Hematopoietic multipotent progenitor cell treated with erythropoietin and hydrocortisone succinate and interleukin-3 and kit ligand, for 17 days (in vitro differentiated cells): ENCODE measurements at regions not wholly inside any gene's neighbourhood (a gene's known extent, or its start where the extent isn't known, plus 50 kb on each side); places are given as distances from the start of the nearest gene placed in this dataset.

Experiments
- DNase-seq: peaks from one replicate; pipeline ENCODE4 v3.0.0-alpha.2; 2015; ENCODE audit warnings: low spot score

GRCh38 chr6:14695579-14695978 is 550.3 kb upstream of the JARID2 start:
- DNase-seq, result no peak

- DNase-seq, result no peak
Observed at GRCh38 chr6:14696367-14696766, 549.5 kb upstream of the JARID2 start.

DNA sequence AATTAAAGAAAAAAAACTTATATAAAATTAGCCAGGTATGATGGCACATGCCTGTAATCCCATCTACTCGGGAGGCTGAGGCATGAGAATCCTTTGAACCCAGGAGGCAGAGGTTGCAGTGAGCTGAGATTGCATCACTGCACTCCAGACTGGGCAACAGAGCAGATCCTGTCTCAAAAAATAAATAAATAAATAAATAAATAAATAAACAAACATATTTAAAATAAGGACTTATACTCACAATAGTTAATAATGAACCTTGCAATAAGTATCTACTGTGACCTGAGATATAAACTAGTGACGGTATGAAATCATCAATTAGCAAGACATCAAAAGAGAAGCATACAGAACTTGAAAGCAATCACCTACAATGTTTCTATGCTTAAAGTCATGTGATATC is 548.4 kb upstream of the JARID2 start:
- DNase-seq, result no peak

DNA sequence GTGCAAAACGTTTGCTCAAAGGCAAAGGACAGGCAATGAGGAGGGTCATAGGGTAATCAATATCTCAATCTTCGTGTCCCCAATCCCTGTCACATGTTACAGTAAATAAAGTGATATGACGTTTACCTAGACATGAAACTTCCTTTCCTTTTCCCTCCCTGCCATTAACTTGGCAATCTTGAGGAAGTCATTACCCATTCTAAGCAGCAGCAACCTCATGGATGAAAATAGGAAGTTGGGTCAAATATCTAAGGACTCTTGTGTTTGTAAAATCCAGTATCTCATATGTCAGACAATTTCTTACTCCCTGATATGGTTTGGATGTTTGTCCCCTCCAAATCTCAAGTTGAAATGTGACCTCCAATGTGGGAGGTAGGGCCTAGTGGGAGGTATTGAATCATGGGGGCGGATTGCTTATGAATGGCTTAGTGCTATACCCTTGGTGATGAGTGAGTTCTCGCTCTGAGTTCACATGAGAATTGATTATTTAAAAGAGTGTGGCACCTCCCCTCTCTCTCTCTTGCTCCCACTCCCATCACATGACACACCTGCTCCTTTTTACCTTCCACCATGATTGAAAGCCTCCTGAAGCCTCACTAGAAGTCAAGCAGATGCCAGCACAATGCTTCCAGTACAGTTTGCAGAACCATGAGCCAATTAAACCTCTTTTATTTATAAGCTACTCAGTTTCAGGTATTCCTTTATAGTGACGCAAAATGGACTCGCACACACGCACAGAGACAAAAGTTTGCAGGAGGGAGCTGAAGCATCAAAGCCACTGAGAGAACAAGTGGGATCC is 545.9 kb upstream of the JARID2 start:
- no peak for DNase-seq

DNA sequence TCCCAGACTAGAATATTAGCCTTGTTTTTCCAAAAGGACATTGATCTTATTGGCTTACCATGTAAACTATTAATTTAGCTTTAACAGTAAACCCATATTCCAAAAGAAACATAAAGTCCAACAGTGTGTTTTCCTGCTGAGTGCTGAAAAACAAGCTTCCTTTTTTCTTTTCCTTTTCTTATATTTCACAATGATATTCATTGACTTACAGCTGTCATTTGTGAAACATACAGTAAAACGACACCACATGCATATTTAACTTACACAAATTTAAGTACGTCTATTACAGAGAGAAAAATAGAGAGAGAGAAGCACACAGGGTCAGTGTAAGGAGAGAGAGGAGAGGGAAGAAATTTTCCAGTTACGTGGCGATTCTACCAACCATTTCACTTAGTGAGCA is 543.9 kb upstream of the JARID2 start:
- no peak for DNase-seq

GRCh38 chr6:14702678-14703077 is 543.2 kb upstream of the JARID2 start:
- no peak for DNase-seq

DNA sequence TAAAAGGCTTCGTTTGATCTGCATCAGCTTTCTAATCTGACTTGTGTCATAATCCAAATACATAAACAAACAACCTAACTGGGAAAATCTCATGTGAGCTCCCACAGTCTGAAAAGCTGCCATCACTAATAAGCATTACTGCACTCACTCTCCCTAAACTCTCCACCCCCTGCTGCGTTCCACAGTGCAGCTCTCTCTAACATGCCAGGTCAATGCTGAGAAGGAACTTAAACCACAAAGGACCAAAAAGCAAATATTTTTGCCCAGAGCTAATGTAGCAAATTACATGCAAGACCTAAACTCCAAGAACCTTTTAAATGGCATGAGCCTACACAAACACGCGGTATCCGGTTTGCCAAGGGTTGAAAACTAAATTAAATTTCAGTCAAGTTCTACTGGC is 542.3 kb upstream of the JARID2 start:
- no peak for DNase-seq

- DNase-seq, result no peak
Observed at GRCh38 chr6:14704383-14705271, 541.2 kb upstream of the JARID2 start.

- DNase-seq, result no peak
Observed at GRCh38 chr6:14705841-14706377, 540.0 kb upstream of the JARID2 start.

GRCh38 chr6:14706378-14706929 is 539.4 kb upstream of the JARID2 start:
- no peak for DNase-seq

GRCh38 chr6:14707276-14707675 is 538.6 kb upstream of the JARID2 start:
- no peak for DNase-seq

DNA sequence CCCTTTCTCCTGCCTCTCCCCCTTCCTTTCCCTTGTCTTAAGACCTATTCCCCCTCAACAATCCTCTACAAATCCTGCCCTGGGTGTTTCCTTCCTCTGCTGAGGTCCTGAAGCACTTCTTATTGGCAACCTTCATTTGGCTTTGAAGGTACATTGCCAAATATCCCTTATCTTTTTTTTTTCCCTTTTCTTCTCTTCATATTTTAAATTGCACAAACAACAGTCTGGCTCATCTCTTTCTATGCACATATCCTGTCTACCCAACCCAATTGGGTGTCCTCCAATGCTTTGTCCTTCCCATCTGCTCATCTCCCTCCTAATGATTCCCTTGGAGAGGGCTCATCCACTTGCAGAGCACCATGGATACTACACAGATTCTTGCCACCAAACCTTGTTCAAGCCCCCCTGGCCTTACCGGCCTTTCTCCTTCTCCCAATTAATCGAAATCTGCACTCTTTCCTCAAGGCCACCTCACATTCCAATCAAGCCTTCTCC is 537.9 kb upstream of the JARID2 start:
- no peak for DNase-seq

- no peak for DNase-seq
Observed at GRCh38 chr6:14709066-14709670, 536.7 kb upstream of the JARID2 start.

DNA sequence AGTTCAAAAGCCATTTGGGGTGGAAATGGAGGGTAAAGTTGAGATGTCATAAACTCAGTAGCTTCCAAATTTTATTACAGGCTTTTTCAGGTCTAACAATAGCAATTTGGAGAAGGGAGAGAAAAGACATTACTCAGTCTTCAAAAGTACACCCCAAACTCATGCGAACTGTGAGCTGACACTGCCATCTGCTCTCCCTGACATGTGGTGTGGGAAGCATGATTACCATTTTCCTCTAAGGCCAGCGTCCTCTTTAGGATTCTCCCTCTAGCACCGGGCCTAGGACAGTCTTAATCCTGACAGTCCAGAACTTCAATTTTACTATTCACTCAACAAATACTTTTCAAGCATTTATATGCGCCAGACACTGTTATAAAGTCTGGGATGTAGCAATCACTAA is 536.0 kb upstream of the JARID2 start:
- no peak for DNase-seq

DNA sequence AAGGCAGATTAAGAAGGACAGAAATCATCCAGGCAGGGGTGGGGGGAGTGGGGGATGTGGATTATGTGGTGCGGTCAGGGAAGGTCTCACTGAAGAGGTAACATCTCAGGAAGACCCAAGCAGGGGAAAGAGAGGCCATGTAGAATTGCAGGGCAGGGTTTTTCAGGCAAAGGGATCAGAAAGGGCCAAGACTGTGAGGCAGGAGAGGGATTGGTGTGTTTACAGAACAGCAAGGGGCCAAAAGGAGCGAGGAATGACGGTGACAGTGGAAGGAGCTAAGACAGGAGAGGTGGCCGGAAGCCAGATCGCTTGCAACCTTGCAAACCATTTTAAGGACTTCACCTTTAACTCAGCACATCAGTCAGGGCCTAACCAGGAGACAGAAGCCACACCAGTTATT is 535.4 kb upstream of the JARID2 start:
- no peak for DNase-seq

DNA sequence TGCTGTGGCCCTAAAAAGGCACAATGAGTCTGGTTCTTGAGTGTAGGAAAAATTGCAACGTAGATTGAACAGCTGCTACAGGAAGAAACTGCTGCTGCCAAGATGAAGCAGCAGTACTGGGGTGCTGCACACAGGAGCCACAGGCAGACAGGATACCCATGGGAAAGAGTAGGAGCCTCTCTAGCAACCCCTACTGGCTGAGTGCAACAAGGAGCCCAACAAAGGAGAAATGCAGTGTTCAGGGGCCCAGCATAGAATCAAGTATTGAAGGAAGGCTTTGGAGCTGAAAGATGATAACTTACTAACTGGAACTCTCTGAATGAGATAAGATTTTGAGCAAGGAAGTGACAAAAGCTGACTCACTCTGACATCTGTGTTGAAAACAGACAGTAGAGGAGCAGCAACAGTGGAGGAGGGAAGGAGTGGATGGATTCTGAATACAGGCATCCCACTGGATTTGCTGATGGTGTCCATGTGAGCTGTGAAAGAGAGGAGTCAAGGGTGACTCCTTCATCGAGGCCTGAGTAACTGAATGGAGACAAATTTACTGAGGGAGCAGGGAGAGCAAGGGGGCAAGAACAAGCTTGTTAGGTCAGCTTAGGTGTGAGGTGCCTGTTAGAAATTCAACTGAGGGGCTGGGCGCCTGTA is 534.7 kb upstream of the JARID2 start:
- peak; percentile 80 for DNase-seq

GRCh38 chr6:14711704-14712379 is 534.0 kb upstream of the JARID2 start:
- no peak for DNase-seq

DNA sequence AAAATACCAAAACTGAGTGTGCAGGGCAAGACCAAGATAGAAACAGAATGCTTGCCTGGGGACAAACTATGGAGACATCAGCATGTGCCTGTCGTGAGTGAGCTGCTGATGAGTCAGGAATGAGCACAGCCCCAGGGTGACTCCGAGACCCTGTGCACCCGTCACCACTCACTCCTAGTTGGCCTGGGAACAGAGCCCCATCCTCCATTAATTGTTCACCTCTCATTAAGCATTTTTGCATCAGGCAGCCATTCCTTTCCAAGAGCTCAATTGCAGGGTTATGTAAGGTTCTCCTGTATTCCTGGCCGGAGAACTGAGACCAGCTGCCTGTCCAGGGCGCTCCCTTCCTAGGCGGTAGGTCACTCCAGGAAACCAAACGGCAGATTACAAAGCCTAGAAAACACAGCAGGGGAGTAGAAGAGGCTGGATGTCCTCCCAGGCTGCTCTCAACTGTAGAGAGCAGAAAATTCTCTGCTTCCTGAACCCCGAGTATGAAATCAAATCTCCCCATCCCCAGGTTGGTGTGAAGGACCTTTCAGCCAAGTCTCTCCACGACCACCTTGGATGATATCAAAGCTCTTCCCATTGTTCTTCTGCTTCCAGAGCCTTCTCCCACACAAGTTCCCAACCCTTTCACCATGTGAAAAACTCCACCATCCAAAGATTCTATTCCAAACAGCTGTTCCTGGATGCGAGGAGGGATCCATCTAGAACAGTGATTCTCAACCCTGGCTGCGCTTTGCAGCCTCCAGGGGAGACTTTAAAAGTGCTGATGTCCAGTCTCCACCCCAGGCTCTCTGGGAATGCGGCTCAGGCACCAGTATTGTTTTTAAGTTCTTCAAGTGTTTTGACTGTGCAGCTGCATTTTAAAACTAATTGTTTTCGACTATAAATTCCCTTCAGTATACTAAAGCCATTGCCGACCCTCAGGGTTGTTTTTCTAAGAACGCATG is 532.6 kb upstream of the JARID2 start:
- no peak for DNase-seq

- no peak for DNase-seq
Observed at GRCh38 chr6:14713966-14714631, 531.8 kb upstream of the JARID2 start.
